ENCODE measurements at regions not wholly inside any gene's neighbourhood (a gene's known extent, or its start where the extent isn't known, plus 50 kb on each side); places are given as distances from the start of the nearest gene placed in this dataset.

DNA sequence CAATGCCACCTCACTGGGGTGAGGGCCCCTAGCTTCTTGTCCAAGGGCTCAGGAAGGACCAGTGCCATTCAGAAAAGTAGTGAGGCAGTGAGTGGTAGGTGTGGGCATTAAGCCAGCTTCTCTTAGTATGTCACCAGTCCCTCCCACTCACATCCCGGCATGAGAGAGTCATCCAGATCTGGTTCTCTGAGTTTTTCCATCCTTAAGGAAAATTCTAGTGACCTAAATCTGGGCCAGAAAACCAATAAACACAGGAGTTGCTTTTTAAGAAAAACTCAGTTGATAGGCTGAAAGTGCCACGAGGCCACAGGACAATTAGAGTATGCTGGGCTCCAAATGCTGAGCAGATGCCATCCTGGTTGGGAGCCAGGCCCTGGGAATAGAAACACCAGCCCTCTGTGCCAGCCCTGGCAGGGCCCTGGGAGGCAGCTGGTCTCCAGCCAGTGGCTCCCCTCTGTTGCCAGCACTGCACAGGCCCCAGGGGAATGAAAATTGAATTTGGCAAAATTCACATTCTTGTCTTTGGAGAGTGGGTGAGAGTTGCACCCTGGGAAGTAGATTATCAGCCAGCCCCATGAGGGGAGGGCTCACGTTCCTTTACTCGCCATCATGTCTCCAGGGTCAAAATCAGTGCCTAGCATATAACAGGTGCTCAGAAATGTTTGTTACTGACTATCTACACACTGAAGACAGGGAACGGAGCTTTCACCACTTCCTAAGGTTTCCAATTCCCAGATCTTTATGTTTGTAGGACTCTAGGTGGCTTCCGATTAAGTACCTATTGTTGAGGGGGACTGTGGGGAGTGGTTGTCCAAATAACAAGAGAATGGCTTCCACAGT is 52.8 kb downstream of the FAM43A start:
- intact Hi-C loops (cut with micrococcal nuclease): no loop called here
- 89% methylated on average over 6 of the region's 6 CpGs for WGBS (ENCODE audit: insufficient coverage)
- no peaks in the 10 kb centered on the region for H3K36me3 ChIP-seq (ENCODE audit: control insufficient read depth, insufficient read depth, low read length)
- H3K9me3 ChIP-seq (ENCODE audit: control insufficient read depth, insufficient read depth, low read length): no peaks in the 10 kb centered on the region
- H3K4me1 ChIP-seq (ENCODE audit: control insufficient read depth, insufficient read depth, low read length): peaks cover 14% of the 10 kb centered on the region
- H3K4me3 ChIP-seq (ENCODE audit: low read length): no peak overlapping the region
- no peak overlapping the region for H3K27ac ChIP-seq (ENCODE audit: low read length)
- Mint-ChIP-seq H3K27me3 (ENCODE audit: low read depth in 2 of 2) (peaks cover 0 to 3% of the 10 kb centered on the region in 2 donors), H3K27ac (no peak overlapping the region), H3K9me3 (peaks cover 2% of the 10 kb centered on the region in 2 donors), H3K4me3 (no peak overlapping the region), H3K36me3 (no peaks in the 10 kb centered on the region), H3K4me1 (no peaks in the 10 kb centered on the region)
- DNase-seq: no peak
- no peak for ATAC-seq
- TF ChIP-seq, protein P1, sequence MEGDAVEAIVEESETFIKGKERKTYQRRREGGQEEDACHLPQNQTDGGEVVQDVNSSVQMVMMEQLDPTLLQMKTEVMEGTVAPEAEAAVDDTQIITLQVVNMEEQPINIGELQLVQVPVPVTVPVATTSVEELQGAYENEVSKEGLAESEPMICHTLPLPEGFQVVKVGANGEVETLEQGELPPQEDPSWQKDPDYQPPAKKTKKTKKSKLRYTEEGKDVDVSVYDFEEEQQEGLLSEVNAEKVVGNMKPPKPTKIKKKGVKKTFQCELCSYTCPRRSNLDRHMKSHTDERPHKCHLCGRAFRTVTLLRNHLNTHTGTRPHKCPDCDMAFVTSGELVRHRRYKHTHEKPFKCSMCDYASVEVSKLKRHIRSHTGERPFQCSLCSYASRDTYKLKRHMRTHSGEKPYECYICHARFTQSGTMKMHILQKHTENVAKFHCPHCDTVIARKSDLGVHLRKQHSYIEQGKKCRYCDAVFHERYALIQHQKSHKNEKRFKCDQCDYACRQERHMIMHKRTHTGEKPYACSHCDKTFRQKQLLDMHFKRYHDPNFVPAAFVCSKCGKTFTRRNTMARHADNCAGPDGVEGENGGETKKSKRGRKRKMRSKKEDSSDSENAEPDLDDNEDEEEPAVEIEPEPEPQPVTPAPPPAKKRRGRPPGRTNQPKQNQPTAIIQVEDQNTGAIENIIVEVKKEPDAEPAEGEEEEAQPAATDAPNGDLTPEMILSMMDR (IDR thresholded peaks at IDR 0.05): no peak
- H3K27me3 ChIP-seq (ENCODE audit: control insufficient read depth, insufficient read depth, low read length): no peaks in the 10 kb centered on the region

DNA sequence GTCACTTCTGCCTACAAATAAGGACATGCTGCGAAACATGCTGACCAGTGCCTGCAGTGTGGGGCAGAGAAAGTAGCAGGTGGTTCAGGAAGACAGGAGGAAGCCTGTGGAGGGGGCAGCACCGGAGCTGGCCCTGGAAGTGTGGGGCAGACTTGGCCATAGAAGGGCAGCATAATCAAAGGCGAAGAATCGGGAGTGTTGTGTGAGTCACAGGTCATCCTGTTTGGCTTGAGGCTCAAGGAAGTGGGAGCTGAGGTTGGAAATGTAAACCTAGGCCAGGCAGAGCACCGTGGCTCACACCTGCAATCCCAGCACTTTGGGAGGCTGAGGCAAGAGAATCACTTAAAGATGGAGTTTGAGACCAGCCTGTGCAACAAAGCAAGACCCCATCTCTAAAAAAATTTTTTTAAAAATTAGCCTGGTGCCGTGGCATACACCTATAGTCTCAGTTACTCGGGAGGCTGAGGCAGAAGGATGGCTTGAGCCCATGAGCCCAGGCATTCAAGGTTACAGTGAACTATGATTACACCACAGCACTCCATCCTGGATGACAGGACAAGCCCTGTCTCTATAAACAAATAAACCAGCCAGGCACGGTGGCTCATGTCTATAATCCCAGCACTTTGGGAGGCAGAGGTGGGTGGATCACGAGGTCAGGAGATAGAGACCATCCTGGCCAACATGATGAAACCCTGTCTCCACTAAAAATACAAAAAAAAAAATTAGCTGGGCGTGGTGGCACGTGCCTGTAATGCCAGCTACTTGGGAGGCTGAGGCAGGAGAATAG is 54.0 kb downstream of the FAM43A start:
- peaks cover 14% of the 10 kb centered on the region for H3K4me1 ChIP-seq (ENCODE audit: control insufficient read depth, insufficient read depth, low read length)
- Mint-ChIP-seq H3K27me3 (ENCODE audit: low read depth in 2 of 2) (peaks cover 0 to 3% of the 10 kb centered on the region in 2 donors), H3K4me3 (no peak overlapping the region), H3K27ac (no peak overlapping the region), H3K9me3 (peaks cover 2% of the 10 kb centered on the region in 2 donors), H3K36me3 (no peaks in the 10 kb centered on the region), H3K4me1 (no peaks in the 10 kb centered on the region)
- H3K27ac ChIP-seq (ENCODE audit: low read length): no peak overlapping the region
- TF ChIP-seq, protein P1 (IDR thresholded peaks at IDR 0.05): no peak
- intact Hi-C loops (cut with micrococcal nuclease): no loop called here
- H3K27me3 ChIP-seq (ENCODE audit: control insufficient read depth, insufficient read depth, low read length): no peaks in the 10 kb centered on the region
- H3K9me3 ChIP-seq (ENCODE audit: control insufficient read depth, insufficient read depth, low read length): no peaks in the 10 kb centered on the region
- H3K4me3 ChIP-seq (ENCODE audit: low read length): no peak overlapping the region
- no peak for DNase-seq
- WGBS (ENCODE audit: insufficient coverage): 85% methylated on average over 11 of the region's 11 CpGs
- H3K36me3 ChIP-seq (ENCODE audit: control insufficient read depth, insufficient read depth, low read length): no peaks in the 10 kb centered on the region
- no peak for ATAC-seq

DNA sequence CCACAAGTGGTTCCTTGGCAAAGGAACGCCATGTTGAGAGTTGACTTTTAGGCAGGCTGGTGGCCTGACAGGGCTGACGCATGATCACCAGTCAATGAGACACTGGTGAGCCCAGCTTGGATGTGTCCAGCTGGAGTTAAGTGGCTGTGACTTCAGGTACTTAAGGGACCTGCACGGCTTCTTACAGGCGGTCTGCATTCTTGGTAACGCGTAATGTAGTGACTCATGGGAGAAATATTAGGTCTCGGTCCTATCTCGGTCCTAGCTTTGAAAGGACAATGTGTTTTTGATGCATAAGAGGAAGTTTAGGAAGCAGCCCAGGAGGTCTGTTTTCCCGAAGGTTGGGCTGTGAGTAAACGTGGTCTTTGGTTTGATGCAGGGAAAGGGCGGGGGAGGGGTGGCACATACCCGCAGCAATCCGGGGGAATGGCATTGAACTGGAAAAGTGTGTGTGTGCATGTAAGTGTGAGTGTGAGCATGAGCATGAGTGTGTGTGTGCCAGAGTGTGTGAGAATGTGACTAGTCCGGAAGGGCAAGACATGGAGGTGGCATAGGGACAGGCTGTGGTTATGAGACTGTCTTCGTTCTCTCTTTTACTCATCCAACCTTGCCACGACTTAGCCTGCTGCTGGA is 55.3 kb downstream of the FAM43A start:
- no peaks in the 10 kb centered on the region for H3K4me1 Mint-ChIP-seq
- Histone ChIP-seq H3K9me3 (ENCODE audit: control insufficient read depth, insufficient read depth, low read length) (no peaks in the 10 kb centered on the region), H3K4me1 (ENCODE audit: control insufficient read depth, insufficient read depth, low read length) (peaks cover 11% of the 10 kb centered on the region), H3K4me3 (ENCODE audit: low read length) (no peak overlapping the region), H3K27ac (ENCODE audit: low read length) (no peak overlapping the region), H3K36me3 (ENCODE audit: control insufficient read depth, insufficient read depth, low read length) (no peaks in the 10 kb centered on the region), H3K27me3 (ENCODE audit: control insufficient read depth, insufficient read depth, low read length) (no peaks in the 10 kb centered on the region)
- TF ChIP-seq, protein P1 (IDR thresholded peaks at IDR 0.05): no peak
- H3K4me3 Mint-ChIP-seq: no peak overlapping the region
- no peaks in the 10 kb centered on the region for H3K36me3 Mint-ChIP-seq
- DNase-seq (no peak), ATAC-seq (no peak)
- intact Hi-C loops (cut with micrococcal nuclease): no loop called here
- H3K27ac Mint-ChIP-seq: no peak overlapping the region
- H3K27me3 Mint-ChIP-seq (ENCODE audit: low read depth in 2 of 2): peaks cover 0 to 3% of the 10 kb centered on the region in 2 donors
- 76% methylated on average over 15 of the region's 16 CpGs for whole genome bisulfite sequencing (ENCODE audit: insufficient coverage)
- H3K9me3 Mint-ChIP-seq: no peaks in the 10 kb centered on the region
